OCI-M2 (cell line): ENCODE measurements at regions not wholly inside any gene's neighbourhood (a gene's known extent, or its start where the extent isn't known, plus 50 kb on each side); places are given as distances from the start of the nearest gene placed in this dataset.

Experiments used
- DNase-seq: peaks from one replicate; lab custom pipeline; 2025; ENCODE audit not compliant: unreplicated experiment; lab: John Stamatoyannopoulos, UW

GRCh38 chr2:128984855-128985254 is 666.2 kb upstream of the HS6ST1 start:
- no peak for DNase-seq

- DNase-seq, result no peak
Measured at GRCh38 chr2:128986026-128986715, 667.5 kb upstream of the HS6ST1 start.

- DNase-seq, result no peak
Measured at GRCh38 chr2:128986867-128987268, 668.2 kb upstream of the HS6ST1 start.

- no peak for DNase-seq
Measured at GRCh38 chr2:128988326-128988725, 669.7 kb upstream of the HS6ST1 start.

- DNase-seq, result no peak
Measured at GRCh38 chr2:128988967-128989366, 670.3 kb upstream of the HS6ST1 start.

GRCh38 chr2:128995086-128995485 is 676.4 kb upstream of the HS6ST1 start:
- no peak for DNase-seq

- no peak for DNase-seq
Measured at GRCh38 chr2:128996078-128996477, 677.4 kb upstream of the HS6ST1 start.

GRCh38 chr2:128997166-128997866 is 678.6 kb upstream of the HS6ST1 start:
- no peak for DNase-seq

- DNase-seq, result no peak
Measured at GRCh38 chr2:129001926-129002325, 683.3 kb upstream of the HS6ST1 start.

- DNase-seq, result no peak
Measured at GRCh38 chr2:129002751-129003150, 684.1 kb upstream of the HS6ST1 start.

GRCh38 chr2:129004485-129004884 is 685.8 kb upstream of the HS6ST1 start:
- no peak for DNase-seq

- DNase-seq, result no peak
Measured at GRCh38 chr2:129004940-129005490, 686.3 kb upstream of the HS6ST1 start.

GRCh38 chr2:129006135-129006886 is 687.6 kb upstream of the HS6ST1 start:
- DNase-seq, result no peak

- no peak for DNase-seq
Measured at GRCh38 chr2:129006901-129007300, 688.2 kb upstream of the HS6ST1 start.

GRCh38 chr2:129008055-129008880 is 689.6 kb upstream of the HS6ST1 start:
- DNase-seq, result no peak

GRCh38 chr2:129008881-129009554 is 690.4 kb upstream of the HS6ST1 start:
- DNase-seq, result no peak

- no peak for DNase-seq
Measured at GRCh38 chr2:129009555-129010146, 691.0 kb upstream of the HS6ST1 start.

- DNase-seq, result no peak
Measured at GRCh38 chr2:129010262-129010661, 691.6 kb upstream of the HS6ST1 start.

- DNase-seq, result no peak
Measured at GRCh38 chr2:129011466-129012061, 692.9 kb upstream of the HS6ST1 start.
